HG03025 (cell line): ENCODE measurements at regions not wholly inside any gene's neighbourhood (a gene's known extent, or its start where the extent isn't known, plus 50 kb on each side); places are given as distances from the start of the nearest gene placed in this dataset.
"Not testable (repeated sequence)": the region's sequence is repeated elsewhere in the genome, so short reads cannot be mapped to it uniquely, and the experiment has no call there.

Source experiments
- ATAC-seq: cut with Tn5 transposase; IDR thresholded peaks from one replicate; pipeline ENCODE4 v1.9.1; 2021; ENCODE audit warnings: mild to moderate bottlenecking, moderate library complexity; ENCODE audit not compliant: unreplicated experiment, low FRiP score

DNA sequence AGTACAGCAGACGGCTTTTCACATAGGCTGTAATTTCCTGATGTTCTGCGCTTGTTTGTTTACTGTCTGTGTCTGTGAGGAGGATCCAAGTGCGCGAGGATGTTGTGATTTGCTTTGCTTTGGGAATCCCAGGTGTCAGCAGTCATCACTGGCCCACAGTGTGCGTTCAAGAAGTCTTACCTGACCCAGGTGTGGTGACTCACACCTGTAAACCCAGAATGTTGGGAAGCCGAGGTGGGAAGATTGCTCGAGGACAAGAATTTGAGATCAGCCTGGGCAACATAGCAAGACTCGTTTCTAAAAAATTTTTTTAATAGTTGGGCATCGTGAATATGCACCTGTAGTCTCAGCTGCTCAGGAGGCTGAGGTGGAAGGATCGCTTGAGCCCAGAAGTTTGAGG is 110.7 kb downstream of the CRLF3 start:
- not testable (repeated sequence) for ATAC-seq

DNA sequence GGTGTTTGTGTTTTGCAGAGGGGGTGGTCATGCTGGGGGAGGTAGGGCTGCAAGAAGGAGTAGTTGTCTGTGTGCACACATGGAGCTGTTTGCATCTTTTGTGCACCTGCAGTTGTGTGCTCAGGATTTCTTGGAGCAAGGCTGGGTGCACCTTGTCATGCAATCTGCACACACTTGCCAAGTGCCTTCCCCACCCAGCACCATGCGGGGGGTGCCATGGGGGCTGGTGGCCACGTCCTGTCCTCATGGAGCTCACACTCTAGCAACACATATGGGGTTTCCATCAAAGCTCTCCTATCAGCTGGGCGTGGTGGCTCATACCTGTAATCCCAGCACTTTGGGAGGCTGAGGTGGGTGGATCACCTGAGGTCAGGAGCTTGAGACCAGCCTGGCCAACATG is 111.6 kb downstream of the CRLF3 start:
- ATAC-seq = not testable (repeated sequence)

DNA sequence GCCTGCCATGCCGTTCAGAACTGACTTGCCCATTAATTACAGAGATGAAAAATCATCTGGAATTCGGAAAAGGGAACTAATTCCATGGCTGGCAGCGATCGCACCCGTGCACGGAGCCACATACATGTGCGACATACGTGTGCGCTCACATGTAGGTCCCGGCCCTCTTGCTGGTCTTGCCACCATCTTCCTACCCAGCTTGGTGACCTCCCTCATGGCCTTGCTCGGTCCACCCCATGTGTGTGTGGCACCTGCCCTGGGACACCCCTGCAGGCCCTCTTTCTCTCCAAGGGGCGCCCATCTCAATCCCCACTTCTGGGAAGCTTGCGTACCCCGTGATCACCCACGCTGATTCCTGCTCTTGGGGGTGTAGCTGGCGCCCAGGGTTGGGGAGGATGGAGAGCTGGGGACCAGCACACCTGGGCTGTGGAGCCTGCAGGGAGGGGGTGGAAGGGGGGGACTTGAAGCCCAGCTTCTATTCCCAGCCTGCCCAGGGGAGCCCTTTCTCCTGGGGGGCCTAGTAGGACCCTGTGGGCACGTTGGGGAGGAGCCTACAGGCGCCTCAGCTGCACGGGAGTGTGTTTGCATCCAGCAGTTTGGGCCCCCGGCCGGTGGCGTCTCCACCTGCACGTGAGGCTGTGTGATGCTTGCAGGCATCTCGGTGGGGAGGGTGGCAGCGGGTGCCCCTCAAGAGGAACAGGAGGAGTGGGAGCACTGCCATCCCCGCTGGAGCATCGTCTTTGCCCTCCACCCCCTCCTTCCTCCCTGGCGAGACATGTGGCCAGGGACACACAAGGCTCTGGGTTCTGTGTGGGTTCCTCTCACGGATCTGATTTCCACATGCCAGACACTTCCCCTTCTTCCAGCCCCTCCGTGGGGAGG is 112.6 kb downstream of the CRLF3 start:
- not testable (repeated sequence) for ATAC-seq

DNA sequence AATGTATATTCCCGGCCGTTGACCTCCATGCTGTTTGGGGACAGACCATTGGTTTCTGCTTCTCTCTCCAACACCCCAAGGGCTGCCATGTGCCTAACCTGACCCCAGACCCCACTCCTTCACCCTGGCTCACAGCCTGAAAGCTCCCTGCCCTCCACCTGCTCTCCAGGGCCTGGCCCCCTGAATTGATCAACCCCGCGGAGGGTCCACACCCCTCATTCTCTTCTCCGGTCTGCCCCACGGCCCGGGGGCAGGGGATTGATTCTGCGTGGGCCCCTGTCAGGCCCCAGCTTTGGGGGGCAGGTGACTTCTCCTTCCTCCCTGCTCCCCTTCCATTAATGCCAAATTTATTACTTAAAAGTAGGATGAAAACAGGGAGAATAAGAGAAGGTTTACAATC is 113.3 kb downstream of the CRLF3 start:
- ATAC-seq = not testable (repeated sequence)

DNA sequence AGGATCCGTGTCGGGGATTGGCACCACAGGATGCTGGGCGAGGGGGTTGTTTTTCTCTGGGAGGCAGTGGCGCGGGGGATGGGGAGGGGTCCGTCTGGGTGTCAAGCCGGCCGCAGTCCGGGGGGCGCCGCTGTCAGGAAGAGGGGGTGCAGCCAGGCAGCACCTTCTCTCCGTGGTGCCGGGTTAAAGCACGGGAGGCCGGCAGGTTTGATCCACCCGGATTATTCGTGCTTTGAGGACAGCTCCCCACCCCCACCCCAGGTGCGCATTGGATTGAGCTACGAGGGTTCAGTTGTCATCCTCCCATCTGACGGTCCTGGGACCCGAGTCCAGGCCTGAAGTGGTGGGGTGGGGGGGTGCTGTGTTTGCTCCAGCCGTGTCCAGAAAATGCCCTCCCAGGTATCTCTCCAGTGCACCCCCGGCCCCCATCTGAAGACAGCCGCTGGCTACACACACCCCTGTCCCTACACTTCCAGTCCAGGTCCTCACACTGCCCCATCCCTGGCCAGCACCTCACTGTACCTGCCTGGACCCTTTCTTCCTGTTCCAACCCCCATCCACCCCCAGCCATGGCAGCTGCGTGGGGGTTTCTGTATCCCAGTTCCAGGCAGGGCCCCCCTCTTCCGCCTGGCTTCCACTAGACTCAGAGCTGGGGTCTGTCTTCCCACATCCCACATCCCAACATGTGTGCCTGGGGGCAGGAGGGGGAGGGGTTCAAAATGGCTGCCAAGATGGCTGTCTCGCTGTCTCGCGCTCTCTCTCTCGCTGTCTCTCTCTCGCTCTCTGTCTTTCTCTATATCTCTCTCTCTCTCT is 114.0 kb downstream of the CRLF3 start:
- not testable (repeated sequence) for ATAC-seq

DNA sequence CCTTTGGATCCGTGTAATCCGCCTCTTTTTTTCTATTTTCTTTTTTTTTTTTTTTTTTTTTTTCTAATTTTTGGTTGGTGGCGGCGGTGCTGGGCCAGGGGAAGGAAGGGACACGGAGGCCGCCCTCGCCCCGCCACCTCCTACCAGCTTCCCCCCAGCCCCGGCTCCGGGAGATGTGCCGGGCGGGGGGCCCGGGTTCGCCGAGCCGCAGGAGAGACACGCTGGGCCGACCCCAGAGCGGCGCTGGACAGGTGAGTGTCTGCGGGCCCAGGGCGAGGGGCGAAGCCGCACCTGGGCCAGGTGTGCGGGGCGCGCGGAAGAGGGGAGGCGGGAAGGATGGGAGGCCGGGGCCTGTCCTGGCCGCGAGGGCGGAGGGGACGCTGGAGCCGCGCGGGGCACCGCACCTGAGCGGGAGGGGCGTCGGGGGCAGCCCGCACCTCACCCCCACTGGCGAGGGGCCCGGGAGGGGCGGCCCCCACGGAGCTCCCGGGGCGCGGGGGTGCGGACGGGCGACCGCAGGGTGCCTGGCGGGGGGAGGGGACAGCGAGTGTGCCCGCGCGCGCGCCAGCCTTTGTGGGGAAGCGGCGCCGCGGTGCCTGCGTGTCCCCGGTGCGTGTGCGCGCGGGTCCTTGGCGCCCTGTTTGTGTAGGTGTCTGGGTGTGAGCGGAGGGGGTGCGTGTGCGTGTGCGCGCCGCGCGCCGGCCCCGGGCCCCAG is 114.8 kb downstream of the CRLF3 start:
- ATAC-seq = not testable (repeated sequence)

DNA sequence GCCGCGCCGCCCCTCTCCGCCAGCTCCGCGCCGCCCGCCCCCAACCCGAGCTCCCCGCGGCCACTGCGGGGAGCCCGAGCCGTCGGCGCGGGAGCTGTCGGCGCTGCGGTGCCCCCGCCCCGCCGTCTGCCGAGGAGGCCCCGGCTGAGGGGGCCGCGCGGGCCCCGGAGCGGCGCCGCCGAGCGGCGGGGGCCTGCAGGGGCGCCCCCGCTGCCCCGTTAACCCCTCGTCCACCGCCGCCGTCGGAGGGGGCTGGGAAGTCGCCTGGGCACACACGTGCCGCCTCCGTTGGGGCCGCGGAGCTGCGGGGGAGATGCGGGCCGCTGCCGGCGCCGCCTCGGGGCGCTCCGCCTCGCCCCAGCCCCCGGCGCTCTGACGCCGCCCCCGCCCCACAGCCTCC is 115.4 kb downstream of the CRLF3 start:
- not testable (repeated sequence) for ATAC-seq

DNA sequence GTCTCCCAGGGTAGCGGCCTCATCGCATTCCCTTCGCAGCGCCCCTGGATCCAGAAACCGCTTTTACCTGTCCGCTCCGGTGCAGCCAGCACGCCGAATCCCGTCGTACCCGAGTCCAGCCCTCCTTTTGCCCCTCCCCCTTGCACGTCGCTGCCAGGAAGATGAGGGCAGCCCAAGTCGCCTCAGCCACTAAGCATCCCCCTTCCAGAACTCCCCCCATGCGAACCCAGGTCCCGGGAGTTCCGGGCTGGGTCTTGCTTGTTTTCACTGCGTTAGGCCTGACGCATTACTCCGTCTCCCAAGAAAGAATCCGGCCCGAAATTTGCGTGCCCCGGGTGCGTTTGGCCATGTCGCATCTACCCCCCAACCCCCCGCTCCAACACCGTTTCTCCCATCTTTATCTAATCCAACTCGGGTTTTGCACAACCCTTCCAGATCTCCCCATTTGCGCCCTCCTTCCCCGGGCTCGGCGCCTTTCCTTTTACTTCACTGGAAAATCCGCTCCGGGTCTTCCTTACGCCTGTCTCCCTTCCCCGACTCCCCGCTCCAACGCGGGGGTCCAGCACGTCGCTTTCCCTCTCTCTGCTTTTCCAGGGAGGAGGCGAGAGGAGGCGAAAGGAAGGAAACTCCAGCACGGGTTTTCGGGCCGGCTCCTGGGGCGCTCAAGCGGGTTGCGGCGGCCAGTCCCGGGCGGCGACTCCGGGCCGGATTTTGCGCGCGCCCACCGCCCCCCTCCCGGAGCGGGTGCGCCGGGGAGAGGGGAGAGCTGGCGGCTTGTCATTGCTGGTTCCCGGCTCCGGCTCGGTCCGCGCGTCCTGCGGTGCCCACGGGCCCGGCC is 116.0 kb downstream of the CRLF3 start:
- ATAC-seq = not testable (repeated sequence)

DNA sequence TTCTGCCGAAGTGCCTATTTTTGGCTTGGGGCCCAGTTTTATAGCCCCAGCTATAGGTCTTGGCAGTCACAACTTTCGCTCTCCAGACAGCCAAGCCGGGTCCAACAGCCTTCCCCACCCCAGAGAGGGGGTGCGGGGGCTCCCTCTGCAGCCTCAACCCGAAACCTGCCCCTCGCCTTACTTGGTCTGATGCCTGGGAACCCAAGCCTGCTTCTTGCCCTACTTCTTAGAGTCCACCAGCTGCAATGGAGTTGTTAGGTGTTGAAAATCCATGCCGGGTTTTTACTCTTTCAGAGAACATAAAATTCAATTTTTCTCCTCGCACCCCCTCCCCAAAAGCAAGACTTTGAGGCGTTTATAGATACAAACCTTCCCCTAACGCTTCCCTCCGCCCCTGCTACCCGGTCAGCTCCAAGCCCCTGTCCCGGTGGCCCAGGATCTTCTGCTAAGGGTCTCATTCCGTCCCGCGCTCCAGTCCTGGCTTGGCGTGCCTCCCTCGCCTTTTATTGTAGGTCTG is 116.7 kb downstream of the CRLF3 start:
- not testable (repeated sequence) for ATAC-seq

DNA sequence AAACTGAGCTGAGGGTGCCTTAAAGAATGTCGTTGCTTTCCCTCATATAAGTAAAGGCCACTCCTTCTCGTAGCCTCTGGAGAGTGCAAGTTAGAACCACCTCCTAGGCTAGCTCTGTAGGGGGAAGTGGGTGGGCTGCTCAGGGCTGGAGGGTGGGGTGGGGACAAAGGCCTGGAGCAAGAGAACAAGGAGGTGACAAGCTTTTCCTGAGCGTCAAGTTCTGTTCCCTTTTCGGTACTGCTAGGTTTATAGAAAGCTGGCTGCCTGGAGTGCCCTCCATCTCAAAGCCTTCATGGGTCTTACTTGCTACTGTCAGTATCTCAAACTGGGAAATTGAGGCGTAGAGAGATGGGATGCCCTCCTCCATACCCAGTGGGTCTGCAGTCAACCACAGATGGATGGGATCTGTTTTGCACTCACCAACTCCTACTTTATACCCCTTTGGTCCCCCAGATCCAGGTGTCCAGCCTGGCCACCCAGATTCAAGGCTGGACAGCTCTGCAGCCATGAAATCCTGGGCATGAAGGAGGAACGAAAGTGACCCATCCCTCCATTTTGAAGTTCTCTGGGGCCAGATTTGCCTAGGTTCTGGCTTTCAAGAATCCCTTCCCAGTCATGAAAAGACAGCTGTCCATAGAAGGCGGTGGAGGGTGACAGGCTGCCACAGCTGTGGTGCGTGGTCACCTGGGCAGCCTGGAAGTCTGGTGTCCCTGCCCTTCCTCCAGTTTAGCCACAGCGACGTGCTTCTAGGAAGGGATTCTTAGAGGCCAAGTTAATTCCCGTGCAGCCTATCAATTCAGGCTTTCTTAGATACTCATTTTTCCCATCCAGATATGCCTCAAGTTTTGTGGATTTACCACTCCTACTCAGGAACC is 117.8 kb downstream of the CRLF3 start:
- ATAC-seq = not testable (repeated sequence)

DNA sequence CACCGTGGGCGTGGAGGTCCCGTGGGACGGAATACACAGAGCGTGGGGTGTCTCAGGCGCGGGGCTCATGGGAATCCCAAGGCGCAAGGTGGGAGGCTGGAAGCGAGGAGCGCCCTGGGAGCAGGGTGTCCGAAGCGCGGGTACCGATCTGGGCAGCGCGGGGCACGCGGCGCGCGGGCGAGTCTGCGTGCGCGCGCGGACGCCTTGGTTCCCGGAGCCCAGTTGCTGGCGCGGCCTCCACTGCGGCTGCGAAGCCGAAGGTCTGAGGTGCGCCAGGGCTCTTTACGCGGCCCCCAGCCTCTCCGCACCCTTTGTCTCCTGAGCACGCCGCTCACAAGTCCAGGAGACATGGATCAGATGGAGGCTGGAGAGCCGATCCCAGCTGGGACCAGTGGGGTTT is 118.5 kb downstream of the CRLF3 start:
- ATAC-seq = not testable (repeated sequence)

DNA sequence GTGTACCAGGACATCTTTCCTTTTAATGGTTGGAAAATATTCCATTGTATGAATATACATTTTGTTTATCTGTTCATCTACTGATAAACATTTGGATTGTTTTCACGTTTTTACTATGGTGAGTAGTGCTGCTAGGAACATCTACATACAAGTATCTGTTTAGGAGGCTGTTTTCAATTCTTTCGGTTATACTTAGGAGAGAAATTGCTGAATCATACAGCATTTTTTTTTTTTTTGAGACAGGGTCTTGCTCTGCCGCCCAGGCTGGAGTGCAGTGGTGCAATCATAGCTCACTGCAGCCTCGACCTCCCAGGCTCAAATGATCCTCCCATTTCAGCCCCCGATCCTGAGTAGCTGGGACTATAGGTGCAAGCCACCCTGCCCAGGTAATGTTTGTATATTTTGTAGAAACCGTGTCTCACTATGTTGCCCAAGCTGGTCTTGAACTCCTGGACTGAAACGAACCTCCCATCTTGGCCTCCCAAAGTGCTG is 122.9 kb downstream of the CRLF3 start:
- no peak for ATAC-seq

DNA sequence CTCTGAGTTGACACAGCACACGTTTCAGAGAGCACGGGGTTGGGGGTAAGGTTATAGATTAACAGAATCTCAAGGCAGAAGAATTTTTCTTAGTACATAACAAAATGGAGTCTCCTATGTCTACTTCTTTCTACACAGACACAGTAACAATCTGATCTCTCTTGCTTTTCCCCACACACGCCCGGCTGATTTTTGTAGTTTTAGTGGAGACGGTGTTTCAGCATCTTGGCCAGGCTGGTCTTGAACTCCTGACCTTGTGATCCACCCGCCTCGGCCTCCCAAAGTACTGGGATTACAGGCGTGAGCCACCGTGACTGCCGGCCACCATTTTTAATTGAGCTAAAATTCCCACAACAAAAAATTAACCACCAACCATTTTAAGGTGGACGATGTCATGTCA is 123.7 kb downstream of the CRLF3 start:
- not testable (repeated sequence) for ATAC-seq

DNA sequence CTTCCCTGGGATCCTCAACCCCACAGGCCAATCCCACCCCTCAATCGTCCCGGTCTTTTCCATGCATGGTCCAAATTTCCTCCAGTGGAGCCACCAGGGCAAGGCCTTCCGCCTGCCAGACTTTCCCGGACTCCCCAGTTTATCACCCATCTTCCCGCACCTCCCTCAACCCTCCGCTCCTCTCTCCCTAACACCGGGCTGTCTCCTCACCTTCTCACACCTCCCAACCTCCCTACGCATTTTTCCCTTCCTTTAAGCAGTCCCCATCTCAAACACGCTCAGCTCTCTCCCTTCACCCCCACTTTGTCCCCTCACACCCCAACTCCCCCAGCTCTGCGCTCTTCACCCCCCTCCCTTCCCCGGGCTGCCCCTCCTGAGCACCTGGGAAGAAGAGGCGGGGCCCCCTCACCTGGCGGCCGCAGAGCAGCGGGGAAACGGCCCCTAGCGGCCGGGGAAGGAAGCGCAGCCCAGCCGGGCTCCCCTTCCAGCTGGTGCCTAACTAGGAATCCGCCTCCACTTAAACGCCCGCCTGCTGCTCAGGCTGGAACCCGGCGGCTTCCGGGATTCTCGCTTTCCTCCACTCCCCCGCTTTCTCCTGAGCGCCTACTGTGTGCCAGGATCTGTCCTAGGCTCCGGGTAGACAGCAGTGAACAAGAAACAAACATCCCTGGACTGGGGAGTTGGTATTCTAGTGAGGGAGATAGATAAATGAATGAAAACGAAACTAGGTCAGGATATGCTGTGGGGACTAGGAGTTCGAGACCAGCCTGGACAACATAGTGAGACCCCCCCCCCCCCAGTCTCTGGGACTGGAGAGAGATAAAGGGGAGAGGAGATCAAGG is 126.7 kb downstream of the CRLF3 start:
- not testable (repeated sequence) for ATAC-seq

DNA sequence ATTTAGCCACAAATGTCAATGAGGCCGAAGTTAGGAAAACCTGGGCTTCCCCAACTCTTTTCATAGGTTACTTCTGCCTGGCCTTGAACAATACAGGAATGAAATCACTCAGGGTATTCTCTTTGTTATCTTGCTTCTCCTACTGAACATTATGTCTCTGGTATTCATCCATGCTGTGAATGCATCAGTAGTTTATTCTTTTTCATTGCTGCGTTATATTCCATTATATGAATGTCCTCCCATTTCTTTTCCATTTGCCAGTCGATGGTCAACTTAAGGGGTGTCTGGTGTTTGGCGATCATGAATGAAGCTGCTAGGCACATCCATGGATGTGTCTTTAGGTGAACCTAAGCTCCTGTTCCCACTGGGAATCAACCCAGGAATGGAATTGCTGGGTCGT is 128.3 kb downstream of the CRLF3 start:
- ATAC-seq = no peak

DNA sequence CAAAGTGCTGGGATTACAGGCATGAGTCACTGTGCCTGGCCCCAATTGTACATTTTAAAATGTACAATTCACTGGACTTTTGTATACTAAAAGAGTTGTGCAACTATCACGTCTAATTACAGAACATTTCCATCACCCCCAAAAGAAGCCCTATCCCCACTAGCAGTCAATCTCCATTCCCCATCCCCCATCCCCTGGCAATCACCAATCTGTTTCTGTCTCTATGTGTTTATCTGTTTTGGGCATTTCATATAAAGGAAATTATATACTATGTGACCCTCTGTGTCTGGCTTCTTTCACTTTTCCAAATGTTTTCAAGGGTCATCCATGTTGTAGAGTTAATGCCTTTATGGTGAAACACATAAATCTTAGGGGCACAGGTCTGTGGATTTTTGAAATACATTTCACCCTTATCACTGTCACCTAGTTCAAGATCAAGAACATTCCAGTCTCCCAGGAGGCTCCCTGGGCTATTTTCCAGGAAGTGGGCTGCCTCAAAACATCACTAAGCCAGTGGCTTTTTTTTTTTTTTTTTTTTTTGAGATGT is 129.2 kb downstream of the CRLF3 start:
- ATAC-seq = not testable (repeated sequence)

DNA sequence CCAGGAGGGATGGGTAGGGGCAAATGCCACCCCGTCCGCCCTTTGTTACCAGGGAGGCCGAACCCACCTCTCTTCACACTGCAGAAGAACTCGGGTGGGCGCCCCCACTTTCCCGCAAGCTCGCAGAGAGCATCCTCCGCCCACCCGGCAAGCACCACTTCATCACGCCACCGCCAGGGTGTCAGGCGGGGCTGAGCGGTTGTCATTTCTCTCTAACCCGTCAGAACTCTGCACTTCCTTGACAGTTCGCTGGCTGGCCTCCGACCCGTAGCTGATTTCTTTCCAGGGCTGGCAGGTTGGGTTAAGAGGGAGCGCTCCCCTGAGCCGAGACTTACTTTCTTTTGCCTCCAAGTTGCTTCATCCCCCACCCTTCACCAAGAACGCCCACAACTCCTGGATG is 130.7 kb downstream of the CRLF3 start:
- not testable (repeated sequence) for ATAC-seq
